Hypothalamus (tissue), 51 donors: ENCODE measurements at regions not wholly inside any gene's neighbourhood (a gene's known extent, or its start where the extent isn't known, plus 50 kb on each side); places are given as distances from the start of the nearest gene placed in this dataset.

Experiments
- DNase-seq, 51 donors: peaks; one replicate each; lab custom pipeline; 2025; lab: John Stamatoyannopoulos, UW

GRCh38 chr16:80489173-80489572 lies 51.6 kb upstream of the DYNLRB2 start:
- DNase-seq = no peak

DNA sequence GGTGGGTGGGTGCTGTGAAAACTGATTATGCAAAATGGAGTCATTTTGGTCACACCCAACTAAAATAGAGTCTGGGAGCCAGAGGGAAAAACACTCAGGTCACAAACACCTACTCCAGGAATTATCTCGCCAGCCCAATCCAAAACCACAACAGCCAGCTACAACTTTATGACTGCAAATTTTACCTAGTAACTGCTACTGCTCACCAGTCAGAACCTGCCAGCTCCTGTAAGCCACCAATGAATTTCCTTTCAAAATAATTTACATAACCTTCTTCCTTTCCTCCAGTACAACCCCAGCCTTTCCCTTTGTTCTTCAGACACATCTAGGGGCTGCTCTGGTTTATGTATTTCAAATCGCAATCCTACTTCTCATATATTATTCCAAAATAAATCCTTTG lies 52.6 kb upstream of the DYNLRB2 start:
- no peak for DNase-seq

DNA sequence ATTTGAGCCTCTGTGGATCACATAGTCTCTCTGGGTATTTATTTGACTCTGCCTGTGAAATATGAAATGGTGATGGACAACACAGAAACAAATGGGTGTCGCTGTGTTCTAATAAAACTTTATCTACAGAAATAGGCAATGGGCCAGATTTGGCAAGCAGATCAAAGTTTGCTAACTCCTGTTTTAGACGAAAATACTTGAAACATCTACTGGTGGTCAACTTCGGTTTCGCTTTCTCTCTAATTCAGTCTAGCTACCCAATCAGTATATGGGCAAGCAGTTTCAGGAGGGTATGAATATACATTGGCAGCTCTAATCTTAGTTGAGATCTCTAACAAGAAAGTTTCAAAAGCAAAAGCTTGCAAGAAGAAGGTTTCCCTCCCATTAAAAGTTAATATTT lies 60.1 kb upstream of the DYNLRB2 start:
- DNase-seq = no peak

GRCh38 chr16:80477838-80478237 lies 63.0 kb upstream of the DYNLRB2 start:
- no peak for DNase-seq

- no peak for DNase-seq
These were observed 72.8 kb upstream of the DYNLRB2 start for GRCh38 chr16:80468029-80468428.

- DNase-seq = peak; percentile 1 to 82 (median 33)
These were observed 74.5 kb upstream of the DYNLRB2 start for GRCh38 chr16:80466024-80466987.

DNA sequence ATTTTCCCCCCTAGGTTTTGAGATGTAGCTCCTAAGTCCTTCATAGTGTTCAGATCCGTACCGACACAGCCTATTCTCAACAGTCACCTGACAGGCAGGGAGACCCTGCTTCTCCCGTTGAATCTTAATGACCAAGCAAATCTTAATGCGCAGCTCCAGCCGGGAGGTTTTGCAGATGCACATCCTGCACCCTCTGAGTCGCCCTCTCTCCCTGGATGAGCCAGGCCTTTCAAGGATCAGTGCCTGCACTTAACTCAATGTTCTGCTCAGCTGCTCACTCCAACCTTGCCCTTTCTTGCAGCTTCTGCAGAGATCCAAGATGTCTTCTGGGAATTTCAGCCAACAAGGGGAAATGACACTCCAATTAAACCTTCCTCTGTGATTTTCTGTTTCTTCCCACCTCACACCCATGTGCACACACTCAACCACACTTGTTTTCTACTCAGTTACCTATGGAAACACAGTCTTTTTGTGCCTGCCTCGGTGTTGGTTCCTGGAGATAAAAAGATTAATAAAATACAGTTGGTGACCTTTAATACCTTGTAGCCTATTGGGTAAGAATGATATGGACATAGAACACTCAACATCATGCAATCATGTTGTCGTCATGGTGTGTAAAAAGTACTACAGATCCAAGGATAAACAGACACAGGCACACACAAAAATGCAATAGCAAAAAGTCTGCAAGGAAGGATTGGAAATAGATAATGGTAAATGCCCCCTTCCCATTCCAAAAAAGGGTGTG lies 76.9 kb upstream of the DYNLRB2 start:
- no peak for DNase-seq

DNA sequence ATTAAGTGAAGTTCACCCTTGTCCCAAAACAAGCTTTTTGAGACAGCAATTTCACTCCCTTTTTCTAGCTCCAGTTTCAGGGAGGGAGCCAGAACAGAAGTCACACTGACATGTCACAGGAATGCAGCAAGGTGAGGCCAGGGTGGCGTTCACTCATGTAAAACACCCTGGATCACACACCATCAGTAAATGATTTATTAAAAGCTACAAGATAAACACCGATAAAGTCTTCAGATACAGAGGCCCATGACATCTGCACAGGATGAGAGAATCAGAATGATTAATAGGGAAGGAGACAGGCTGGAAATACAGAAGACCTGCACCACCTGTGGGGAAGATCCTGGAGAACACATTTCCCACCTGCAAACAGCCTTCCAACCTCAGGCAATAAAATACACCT lies 77.5 kb upstream of the DYNLRB2 start:
- DNase-seq = no peak

GRCh38 chr16:80462917-80463316 lies 77.9 kb upstream of the DYNLRB2 start:
- DNase-seq = no peak

DNA sequence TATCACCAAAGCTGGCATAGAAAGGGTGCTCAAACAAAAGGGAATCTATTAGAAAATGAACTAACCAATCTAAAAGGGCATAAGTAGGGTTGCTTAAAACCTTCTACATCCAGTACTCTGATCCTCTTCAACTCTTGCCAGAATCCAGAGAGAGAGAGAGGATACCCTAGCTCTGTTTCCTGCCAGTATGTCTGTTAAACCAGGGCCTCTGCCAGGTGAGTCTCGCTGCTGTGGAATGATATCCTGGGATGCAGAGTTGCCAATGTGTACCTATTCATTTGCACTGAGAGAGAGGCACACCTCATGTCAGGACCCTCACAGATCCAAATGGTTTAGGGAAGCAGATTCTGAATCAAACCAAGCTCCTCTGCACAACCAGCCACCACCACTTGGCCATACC lies 79.8 kb upstream of the DYNLRB2 start:
- no peak for DNase-seq

GRCh38 chr16:80459966-80460365 lies 80.8 kb upstream of the DYNLRB2 start:
- no peak for DNase-seq

- DNase-seq = no peak
These were observed 81.4 kb upstream of the DYNLRB2 start for GRCh38 chr16:80459331-80459777.

DNA sequence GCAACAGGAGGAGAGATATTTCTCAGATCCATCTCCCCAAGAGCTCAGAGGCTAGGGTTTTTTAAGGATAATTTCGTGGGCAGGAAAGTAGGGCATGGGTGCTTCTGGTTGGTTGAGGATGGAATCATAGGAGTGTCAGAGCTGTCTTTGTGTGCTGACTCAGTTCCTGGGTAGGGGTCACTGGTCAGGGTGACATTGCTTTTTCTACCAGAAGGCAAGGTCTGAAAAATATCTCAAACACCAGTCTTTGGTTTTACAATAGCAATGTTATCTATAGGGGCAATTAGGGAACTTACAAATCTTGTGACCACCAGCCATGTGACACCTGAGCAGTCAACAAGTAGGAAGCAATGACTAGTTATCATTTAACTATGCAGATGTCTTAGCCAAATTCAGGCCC lies 82.9 kb upstream of the DYNLRB2 start:
- no peak for DNase-seq

DNA sequence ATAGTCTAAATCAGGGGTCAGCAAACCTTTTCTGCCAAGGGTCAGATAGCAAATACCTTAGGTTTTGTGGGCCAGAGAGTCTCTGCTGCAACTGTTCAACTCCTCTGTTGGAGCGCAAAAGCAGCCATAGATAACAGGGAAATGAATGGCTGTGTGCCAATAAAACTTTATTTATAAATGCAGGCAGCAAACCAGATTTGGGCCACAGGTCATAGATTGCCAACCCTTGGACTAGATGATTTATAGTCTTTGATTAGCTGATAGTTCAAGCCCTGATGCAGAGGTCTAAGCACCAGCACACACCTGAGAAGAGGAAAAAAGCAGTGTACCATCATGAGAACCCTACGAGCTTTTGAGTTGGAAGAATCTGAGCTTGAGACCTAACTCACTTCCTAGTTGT lies 86.0 kb upstream of the DYNLRB2 start:
- DNase-seq = no peak

DNA sequence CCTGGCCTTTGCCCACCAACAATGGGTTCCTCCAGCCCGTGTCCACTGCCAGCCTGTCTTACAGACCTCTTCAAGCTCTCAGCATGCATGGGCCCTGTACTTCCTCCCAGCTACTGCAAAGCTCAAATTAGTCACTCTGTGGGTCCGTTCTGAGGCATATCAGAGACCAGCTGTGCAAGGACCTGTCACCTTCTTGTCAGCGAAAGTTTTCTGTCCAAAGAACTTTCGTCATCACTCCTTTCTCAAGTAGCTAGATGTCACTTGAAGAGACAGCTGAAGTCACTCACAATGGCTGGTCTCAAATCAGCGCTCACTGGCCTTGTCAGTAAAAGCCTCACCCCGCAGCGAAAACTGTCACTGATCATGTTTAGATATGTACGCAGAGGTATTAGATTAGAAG lies 91.4 kb upstream of the DYNLRB2 start:
- no peak for DNase-seq

- no peak for DNase-seq
These were observed 93.6 kb upstream of the DYNLRB2 start for GRCh38 chr16:80447241-80447640.

DNA sequence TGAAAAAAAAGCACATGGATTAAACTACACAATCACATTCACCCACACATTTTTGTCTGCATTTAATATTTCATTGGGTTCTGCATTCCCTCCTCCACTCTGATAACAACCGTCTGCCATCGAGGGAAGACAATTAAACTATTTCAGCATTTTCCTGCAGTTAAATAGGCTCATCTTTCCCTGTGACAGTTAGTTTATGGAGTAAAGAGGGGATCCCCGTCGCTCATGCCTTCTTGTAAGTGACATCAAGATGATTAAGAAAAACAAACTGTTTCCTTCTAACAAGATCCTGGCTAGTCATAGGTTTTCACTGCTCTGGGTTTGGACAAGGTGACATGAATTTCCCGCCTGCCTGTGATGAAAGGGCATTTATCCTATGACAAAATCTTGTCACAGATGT lies 98.0 kb upstream of the DYNLRB2 start:
- no peak for DNase-seq

DNA sequence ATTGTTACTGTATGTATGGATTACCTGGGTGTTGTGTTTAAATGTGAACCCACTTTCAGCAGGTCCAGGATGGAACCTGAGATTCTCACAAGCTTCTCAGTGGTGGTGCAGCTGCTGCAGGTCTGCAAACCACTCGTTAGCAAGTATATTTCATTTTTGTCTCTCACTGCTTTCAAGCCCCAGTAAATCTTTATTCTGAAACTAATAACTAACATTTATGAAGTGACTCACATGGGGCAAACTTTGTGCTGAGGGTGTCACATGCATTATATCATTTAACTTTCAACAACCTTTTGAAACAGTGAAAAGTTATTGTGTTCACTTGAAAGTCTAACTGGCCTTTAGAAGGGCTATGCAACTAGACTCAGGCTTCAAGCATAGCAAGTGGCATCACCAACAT lies 98.9 kb upstream of the DYNLRB2 start:
- no peak for DNase-seq

- DNase-seq = no peak
These were observed 100.1 kb upstream of the DYNLRB2 start for GRCh38 chr16:80440667-80441066.

GRCh38 chr16:80437707-80438106 lies 103.1 kb upstream of the DYNLRB2 start:
- DNase-seq = no peak

DNA sequence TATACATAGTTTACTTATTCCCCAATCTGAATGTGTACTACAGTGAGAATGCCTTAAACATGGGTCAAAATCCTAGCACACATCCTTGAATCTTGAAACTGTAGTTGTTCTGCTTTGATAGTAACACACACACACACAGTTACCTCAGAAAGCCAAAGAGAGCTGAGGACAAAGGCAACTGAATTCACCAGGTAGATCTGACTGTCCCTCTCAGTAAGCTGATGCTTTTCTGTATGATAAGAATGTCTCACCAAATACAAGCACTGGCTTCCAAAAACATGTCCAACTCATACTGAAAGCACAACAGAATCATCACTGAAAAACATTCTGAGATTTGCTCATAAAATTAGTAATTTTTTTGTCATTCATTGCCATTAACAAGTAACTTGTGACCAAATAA lies 104.3 kb upstream of the DYNLRB2 start:
- no peak for DNase-seq

- no peak for DNase-seq
These were observed 107.2 kb upstream of the DYNLRB2 start for GRCh38 chr16:80433623-80434022.
